ENCODE measurements at regions not wholly inside any gene's neighbourhood (a gene's known extent, or its start where the extent isn't known, plus 50 kb on each side); places are given as distances from the start of the nearest gene placed in this dataset.

DNA sequence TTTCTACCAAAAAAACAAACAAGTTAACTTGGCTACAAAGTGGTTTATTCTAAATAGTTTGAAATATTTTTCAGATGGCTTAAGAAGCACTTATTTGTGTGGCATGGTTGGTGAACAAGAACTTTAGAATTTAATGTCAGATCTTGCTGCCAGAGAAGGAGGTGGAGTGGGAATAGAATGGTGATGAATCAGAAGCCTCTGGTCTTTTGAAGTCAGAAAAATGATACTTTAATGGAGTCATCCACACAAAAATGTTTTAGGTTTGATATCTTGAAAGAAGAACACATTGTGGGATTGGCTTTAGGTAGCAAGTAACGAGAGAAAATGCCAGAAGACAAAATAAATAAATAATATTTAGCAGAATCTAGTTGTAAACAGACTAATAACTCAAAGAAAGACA lies 243.1 kb upstream of the FANCL start:
- TF ChIP-seq, protein P1, sequence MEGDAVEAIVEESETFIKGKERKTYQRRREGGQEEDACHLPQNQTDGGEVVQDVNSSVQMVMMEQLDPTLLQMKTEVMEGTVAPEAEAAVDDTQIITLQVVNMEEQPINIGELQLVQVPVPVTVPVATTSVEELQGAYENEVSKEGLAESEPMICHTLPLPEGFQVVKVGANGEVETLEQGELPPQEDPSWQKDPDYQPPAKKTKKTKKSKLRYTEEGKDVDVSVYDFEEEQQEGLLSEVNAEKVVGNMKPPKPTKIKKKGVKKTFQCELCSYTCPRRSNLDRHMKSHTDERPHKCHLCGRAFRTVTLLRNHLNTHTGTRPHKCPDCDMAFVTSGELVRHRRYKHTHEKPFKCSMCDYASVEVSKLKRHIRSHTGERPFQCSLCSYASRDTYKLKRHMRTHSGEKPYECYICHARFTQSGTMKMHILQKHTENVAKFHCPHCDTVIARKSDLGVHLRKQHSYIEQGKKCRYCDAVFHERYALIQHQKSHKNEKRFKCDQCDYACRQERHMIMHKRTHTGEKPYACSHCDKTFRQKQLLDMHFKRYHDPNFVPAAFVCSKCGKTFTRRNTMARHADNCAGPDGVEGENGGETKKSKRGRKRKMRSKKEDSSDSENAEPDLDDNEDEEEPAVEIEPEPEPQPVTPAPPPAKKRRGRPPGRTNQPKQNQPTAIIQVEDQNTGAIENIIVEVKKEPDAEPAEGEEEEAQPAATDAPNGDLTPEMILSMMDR (IDR thresholded peaks at IDR 0.05): no peak
- no peak for TF ChIP-seq POLR2AphosphoS5 (IDR thresholded peaks at IDR 0.05)
